Tibial artery (tissue), 4 donors: ENCODE measurements at regions not wholly inside any gene's neighbourhood (a gene's known extent, or its start where the extent isn't known, plus 50 kb on each side); places are given as distances from the start of the nearest gene placed in this dataset.

ENCODE experiments used
- DNase-seq, 2 donors: peaks; one replicate each; pipeline ENCODE4 v3.0.0-alpha.2; 2019
- H3K27ac ChIP-seq, 2 donors: fragments of 200-600 bp; sonication (generic) in 1 of 2; 1 replicate in 1 of 2; 2 replicates in 1 of 2; pipeline ENCODE4 v1.5.1; 2018 to 2019; ENCODE audit warnings: mild to moderate bottlenecking in 1 of 2
- H3K27me3 ChIP-seq, 2 donors: fragments of 200-600 bp; sonication (generic) in 1 of 2; one replicate each; pipeline versions ENCODE4 v1.5.1 to v1.6.0; 2016 to 2019
- H3K36me3 ChIP-seq, 3 donors: fragments of 200-600 bp; sonication (generic) in 2 of 3; one replicate each; pipeline ENCODE4 v1.5.1; 2016 to 2019; ENCODE audit warnings: mild to moderate bottlenecking in 2 of 3
- H3K4me1 ChIP-seq, 4 donors: fragments of 200-600 bp; sonication (generic) in 2 of 4; 1 replicate in 3 of 4; 2 replicates in 1 of 4; pipeline ENCODE4 v1.5.1; 2016 to 2019
- H3K4me3 ChIP-seq, 2 donors: fragments of 200-600 bp; sonication (generic) in 1 of 2; 1 replicate in 1 of 2; 2 replicates in 1 of 2; pipeline ENCODE4 v1.5.1; 2018 to 2019; ENCODE audit warnings: mild to moderate bottlenecking in 2 of 2
- H3K9me3 ChIP-seq, 3 donors: fragments of 200-600 bp; sonication (generic) in 1 of 3; one replicate each; pipeline ENCODE4 v1.5.1; 2016 to 2019
- CTCF ChIP-seq, 2 experiments: fragments of 200-600 bp in 1 of 2; fragments of 450-650 bp in 1 of 2; IDR thresholded peaks; one replicate each; pipeline ENCODE4 v1.5.1; 2017 to 2019; ENCODE audit warnings: antibody characterized with exemption in 2 of 2, mild to moderate bottlenecking in 1 of 2, moderate library complexity in 1 of 2
- intact Hi-C: fragments of 100-400 bp; cut with DNase I; formaldehyde crosslinking; loops from one replicate; pipeline ENCODE4 v1.15.0; 2023; ENCODE audit warnings: low total_unique reads

DNA sequence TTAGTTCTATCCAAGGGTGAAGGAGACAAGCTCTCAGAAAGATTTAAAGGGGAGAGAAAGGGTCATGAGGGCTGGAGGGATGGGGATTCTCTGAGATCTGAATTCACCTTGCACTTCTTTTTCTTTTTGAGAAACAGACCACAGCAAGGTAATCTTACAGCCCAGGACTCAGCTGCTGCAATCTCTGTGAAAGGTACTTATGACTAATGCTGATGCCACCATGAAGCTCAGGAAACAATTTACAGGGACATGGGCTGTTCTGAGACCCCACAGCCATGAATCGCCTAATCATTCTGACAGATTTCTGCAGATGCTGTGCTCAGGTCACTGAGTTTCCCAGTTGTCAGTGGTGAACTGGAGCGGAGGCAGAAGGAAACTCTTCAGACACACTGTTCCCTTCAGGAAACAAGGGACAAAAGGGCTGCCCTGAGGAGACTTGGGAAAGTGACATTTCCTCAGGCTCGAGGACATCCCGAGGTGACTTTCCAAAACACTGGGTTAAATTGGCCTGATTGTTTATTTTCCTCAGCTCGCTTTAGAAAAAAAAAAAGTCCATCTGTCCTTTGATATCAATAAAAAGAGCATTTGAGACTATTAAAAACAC lies 103.8 kb upstream of the PLCB4 start:
- Histone ChIP-seq H3K27ac (no peak overlapping the region), H3K36me3 (no peaks in the 10 kb centered on the region), H3K27me3 (no peaks in the 10 kb centered on the region), H3K4me3 (no peak overlapping the region), H3K9me3 (no peaks in the 10 kb centered on the region), H3K4me1 (peaks cover 0 to 8% (median 0%) of the 10 kb centered on the region in 4 donors)
- no peak for TF ChIP-seq CTCF (IDR thresholded peaks at IDR 0.05)
- intact Hi-C loops, result no loop called here
- no peak for DNase-seq

GRCh38 chr20:8967641-8968245 lies 101.1 kb upstream of the PLCB4 start:
- Histone ChIP-seq H3K27ac (no peak overlapping the region), H3K4me1 (peaks cover 0 to 11% (median 0%) of the 10 kb centered on the region in 4 donors)
- intact Hi-C loops, result no loop called here

DNA sequence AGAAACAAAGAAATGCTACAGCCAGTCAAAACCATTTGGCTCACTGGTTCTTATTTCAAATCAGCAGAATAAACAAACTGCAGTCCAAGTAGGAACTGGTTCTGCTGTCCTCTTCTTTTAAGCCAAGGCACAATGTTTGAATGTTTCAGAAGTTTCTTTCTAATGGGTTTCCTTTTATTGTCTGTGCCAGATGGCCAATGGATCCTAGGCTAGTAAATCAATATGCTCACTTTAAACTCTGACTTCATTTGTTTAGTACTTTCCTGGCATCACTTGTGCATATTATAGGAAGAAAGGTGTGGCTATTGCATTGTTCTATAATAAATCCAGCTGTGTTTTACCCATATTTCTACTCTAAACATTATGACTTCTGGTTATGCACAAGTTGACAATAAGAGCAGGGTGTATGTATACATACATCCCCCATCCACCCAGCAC lies 99.7 kb upstream of the PLCB4 start:
- Histone ChIP-seq H3K27me3 (no peaks in the 10 kb centered on the region), H3K4me1 (peaks cover 0 to 11% (median 0%) of the 10 kb centered on the region in 4 donors), H3K9me3 (no peaks in the 10 kb centered on the region), H3K4me3 (no peak overlapping the region), H3K27ac (no peak overlapping the region), H3K36me3 (no peaks in the 10 kb centered on the region)
- DNase-seq, result no peak
- no peak for TF ChIP-seq CTCF (IDR thresholded peaks at IDR 0.05)
- intact Hi-C loops, result no loop called here

More at GRCh38 chr20:8967641-8968245, 101.1 kb upstream of the PLCB4 start:
- H3K27me3 ChIP-seq, result no peaks in the 10 kb centered on the region
- DNase-seq, result no peak
- H3K4me3 ChIP-seq, result no peak overlapping the region
- no peaks in the 10 kb centered on the region for H3K36me3 ChIP-seq
- no peak for TF ChIP-seq CTCF (IDR thresholded peaks at IDR 0.05)
- H3K9me3 ChIP-seq, result no peaks in the 10 kb centered on the region

- TF ChIP-seq CTCF (IDR thresholded peaks at IDR 0.05), result no peak
- Histone ChIP-seq H3K36me3 (no peaks in the 10 kb centered on the region), H3K4me3 (no peak overlapping the region), H3K27me3 (no peaks in the 10 kb centered on the region), H3K9me3 (no peaks in the 10 kb centered on the region), H3K27ac (no peak overlapping the region), H3K4me1 (peaks cover 0 to 11% (median 0%) of the 10 kb centered on the region in 4 donors)
- intact Hi-C loops, result no loop called here
- DNase-seq, result no peak
Measured at GRCh38 chr20:8971669-8972316, 97.1 kb upstream of the PLCB4 start.

DNA sequence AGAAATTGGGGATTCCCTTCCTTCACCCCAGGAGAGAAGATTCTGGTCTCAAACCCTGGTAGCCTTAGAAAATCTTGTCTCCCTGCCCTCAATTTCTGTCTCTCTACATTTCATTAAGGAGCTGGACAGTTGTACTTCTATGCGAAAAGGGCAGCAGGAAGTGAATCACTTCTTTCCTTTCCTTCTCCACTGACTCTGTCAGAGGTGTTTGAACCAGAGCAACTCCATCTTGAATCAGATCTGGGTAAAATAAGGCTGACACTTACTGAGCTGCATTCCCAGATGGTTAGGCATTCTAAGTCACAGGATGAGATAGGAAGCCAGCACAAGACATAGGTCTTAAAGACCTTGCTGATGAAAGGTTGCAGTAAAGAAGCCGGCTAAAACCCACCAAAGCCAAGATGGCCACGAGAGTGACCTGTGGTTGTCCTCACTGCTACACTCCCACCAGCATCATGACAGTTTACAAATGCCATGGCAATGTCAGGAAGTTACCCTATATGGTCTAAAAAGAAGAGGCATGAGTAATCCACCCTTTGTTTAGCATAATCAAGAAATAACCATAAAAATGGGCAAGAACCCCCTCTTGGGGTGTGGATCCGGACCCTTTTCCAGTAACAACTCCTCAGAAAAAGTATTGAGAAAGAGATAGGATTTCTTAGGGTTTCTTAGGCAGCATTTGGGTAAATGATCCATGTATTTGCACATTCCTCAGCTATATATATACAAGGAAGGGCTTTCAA lies 95.8 kb upstream of the PLCB4 start:
- Histone ChIP-seq H3K36me3 (no peaks in the 10 kb centered on the region), H3K27ac (no peak overlapping the region), H3K27me3 (no peaks in the 10 kb centered on the region), H3K4me1 (peaks cover 0 to 11% (median 0%) of the 10 kb centered on the region in 4 donors), H3K4me3 (no peak overlapping the region), H3K9me3 (no peaks in the 10 kb centered on the region)
- no peak for TF ChIP-seq CTCF (IDR thresholded peaks at IDR 0.05)
- no peak for DNase-seq
- intact Hi-C loops, result no loop called here
